ENCODE measurements at regions not wholly inside any gene's neighbourhood (a gene's known extent, or its start where the extent isn't known, plus 50 kb on each side); places are given as distances from the start of the nearest gene placed in this dataset.

DNA sequence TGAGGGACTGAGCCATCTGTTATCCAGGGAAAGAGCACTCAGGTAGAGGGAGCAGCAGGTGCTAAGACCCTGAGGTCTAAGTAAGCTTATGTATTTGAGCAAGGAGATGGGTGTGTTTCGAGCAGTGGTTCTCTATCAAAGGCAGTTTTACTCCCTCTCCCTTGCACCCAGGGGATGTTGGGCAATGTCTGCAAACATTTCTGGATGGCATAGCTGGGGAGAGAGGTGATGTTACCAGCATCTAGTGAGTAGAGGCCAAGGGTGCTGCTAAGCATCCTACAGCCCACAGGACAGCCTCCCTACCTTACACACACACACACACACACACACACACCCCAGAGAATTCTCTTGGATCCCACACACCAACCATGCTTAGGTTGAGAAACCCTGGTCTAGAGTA lies 221.0 kb upstream of the PWP1 start:
- TF ChIP-seq CTCF (IDR thresholded peaks at IDR 0.05) (no peak), POLR2A (IDR thresholded peaks at IDR 0.05) (no peak)
